BJ (cell line): ENCODE measurements at regions not wholly inside any gene's neighbourhood (a gene's known extent, or its start where the extent isn't known, plus 50 kb on each side); places are given as distances from the start of the nearest gene placed in this dataset.

ENCODE experiments used
- CTCF ChIA-PET: fragments of 350-600 bp; formaldehyde crosslinking; extraction: SDS; loops from one replicate; lab custom pipeline; 2021; ENCODE audit warnings: antibody characterized with exemption, inconsistent platforms; lab: Yijun Ruan, JAX
- POLR2A ChIA-PET: fragments of 300-600 bp; sonication (Branson Sonifier 250); formaldehyde crosslinking; extraction: SDS; loops from one replicate; lab custom pipeline; 2021; ENCODE audit warnings: antibody characterized with exemption; lab: Charles Lee
- DNase-seq: peaks from one replicate; pipeline ENCODE4 v3.0.0-alpha.2; 2011; ENCODE audit warnings: low read depth
- H3K27me3 ChIP-seq: 2 replicates; pipeline ENCODE4 v1.6.0; 2011; ENCODE audit warnings: low read length; ENCODE audit not compliant: control insufficient read depth, insufficient read depth
- H3K36me3 ChIP-seq: 2 replicates; pipeline ENCODE4 v1.5.1; 2011; ENCODE audit warnings: low read length; ENCODE audit not compliant: control insufficient read depth, insufficient read depth
- H3K4me3 ChIP-seq: 2 replicates; pipeline ENCODE4 v1.5.1; 2011; ENCODE audit warnings: low read depth, mild to moderate bottlenecking, control low read depth, low read length
- CTCF ChIP-seq: IDR thresholded peaks from 2 replicates; pipeline ENCODE4 v1.5.1; 2011; ENCODE audit warnings: low read depth, mild to moderate bottlenecking, control low read depth, inconsistent platforms, low read length, moderate library complexity; ENCODE audit not compliant: insufficient read depth

DNA sequence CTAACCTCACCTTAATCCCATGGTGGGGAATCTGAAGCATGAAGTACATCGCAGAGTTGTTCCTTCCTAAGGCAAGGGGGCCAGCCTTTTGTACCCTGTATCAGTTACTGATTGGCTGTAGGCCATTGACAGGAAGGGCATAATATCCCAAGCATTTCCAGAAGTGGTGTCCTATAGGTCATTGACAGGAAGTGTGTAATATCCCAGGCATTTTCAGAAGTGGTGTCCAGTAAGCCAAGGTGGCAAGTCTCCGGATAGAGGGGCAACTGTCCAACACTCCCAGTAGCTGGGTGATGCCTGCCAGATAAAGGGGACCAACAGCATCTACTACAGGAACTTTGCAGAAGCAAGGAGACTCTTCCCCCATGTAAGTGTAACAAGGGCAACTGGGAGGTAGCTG, 52.1 kb upstream of the MYRIP start:
- no peak for DNase-seq
- Histone ChIP-seq H3K36me3 (no peaks in the 10 kb centered on the region), H3K27me3 (no peaks in the 10 kb centered on the region), H3K4me3 (no peak overlapping the region)
- ChIA-PET CTCF (no interaction called here), POLR2A (no interaction called here)
- TF ChIP-seq CTCF, result no peak
